ENCODE measurements at regions not wholly inside any gene's neighbourhood (a gene's known extent, or its start where the extent isn't known, plus 50 kb on each side); places are given as distances from the start of the nearest gene placed in this dataset.

DNA sequence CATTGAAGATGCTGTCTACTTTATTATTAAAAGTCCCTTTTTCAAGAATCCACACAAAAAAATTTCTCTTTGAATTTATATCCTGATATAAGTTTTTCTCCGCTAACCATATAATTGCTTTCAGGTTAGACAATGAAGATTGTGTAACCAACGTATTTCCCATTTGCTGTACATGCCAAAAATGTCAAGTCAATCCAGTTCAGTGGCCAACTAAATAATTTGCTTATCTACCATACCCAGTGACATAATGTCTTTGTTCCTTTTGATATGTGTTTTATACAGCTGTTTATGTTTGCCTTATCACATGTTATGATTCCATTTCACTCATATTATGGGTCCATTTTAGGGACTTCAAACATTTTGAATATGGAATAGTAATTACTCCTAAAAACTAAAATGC, 349.9 kb downstream of the EFNA5 start:
- TF ChIP-seq POLR2AphosphoS5 (IDR thresholded peaks at IDR 0.05) (no peak), POLR2A (IDR thresholded peaks at IDR 0.05) (no peak), CTCF (IDR thresholded peaks at IDR 0.05) (no peak)
